ENCODE measurements at regions not wholly inside any gene's neighbourhood (a gene's known extent, or its start where the extent isn't known, plus 50 kb on each side); places are given as distances from the start of the nearest gene placed in this dataset.

- Histone ChIP-seq H2BK12ac (ENCODE audit: insufficient read length, low read depth, low read length) (no peak overlapping the region), H3K27ac (ENCODE audit: insufficient read length, low read depth, low read length) (no peak overlapping the region), H3K9ac (ENCODE audit: extremely low read depth, insufficient read length, low read length) (no peak overlapping the region), H4K20me1 (ENCODE audit: control insufficient read depth, insufficient read depth, insufficient read length) (no peaks in the 10 kb centered on the region), H3K4me2 (ENCODE audit: insufficient read depth, insufficient read length, low read length) (no peak overlapping the region), H3K23ac (ENCODE audit: insufficient read length, low read depth, low read length) (no peak overlapping the region), H2BK120ac (ENCODE audit: low read depth, low read length, poor library complexity, severe bottlenecking) (no peak overlapping the region), H3K14ac (ENCODE audit: insufficient read depth, low read length) (no peak overlapping the region), H2BK15ac (ENCODE audit: low read depth, low read length) (no peak overlapping the region), H3K27me3 (ENCODE audit: insufficient read depth, low read length) (no peaks in the 10 kb centered on the region; the same call in 1 of the 2 replicates), H2AK5ac (ENCODE audit: insufficient read length, low read length) (no peak overlapping the region), H3K79me1 (ENCODE audit: insufficient read depth, low read depth, low read length, poor library complexity, severe bottlenecking) (no peaks in the 10 kb centered on the region), H3K18ac (ENCODE audit: insufficient read length, low read depth, low read length) (no peak overlapping the region), H3T11ph (ENCODE audit: low read length) (no peak overlapping the region), H2BK5ac (ENCODE audit: insufficient read length, low read length) (no peak overlapping the region), H3K23me2 (ENCODE audit: insufficient read length, low read depth, low read length, poor library complexity, severe bottlenecking) (no peaks in the 10 kb centered on the region), H3K56ac (ENCODE audit: insufficient read length, low read depth, low read length) (no peak overlapping the region), H4K91ac (ENCODE audit: insufficient read length, low read depth, low read length) (no peak overlapping the region), H2AFZ (ENCODE audit: low read length) (no peak overlapping the region), H3K4me1 (ENCODE audit: insufficient read depth, low read length) (no peaks in the 10 kb centered on the region), H3K79me2 (ENCODE audit: insufficient read depth, low read length) (no peaks in the 10 kb centered on the region), H4K5ac (ENCODE audit: insufficient read length, low read depth, low read length) (no peak overlapping the region), H3K9me3 (ENCODE audit: control insufficient read depth, low read depth, low read length) (no peaks in the 10 kb centered on the region), H3K4ac (ENCODE audit: low read depth, low read length) (no peak overlapping the region), H2BK20ac (ENCODE audit: low read depth, low read length, poor library complexity, severe bottlenecking) (no peak overlapping the region), H4K8ac (replicated peaks; ENCODE audit: insufficient read length, low read depth, low read length) (no peak overlapping the region)
- Mint-ChIP-seq H3K9me3 (peaks cover 2 to 3% of the 10 kb centered on the region in 2 experiments; a peak in 4 of 5 replicates), H3K36me3 (ENCODE audit: insufficient read depth in 1 of 3, low read depth in 3 of 3) (no peaks in the 10 kb centered on the region), H3K27me3 (ENCODE audit: low read depth) (peaks cover under 1% of the 10 kb centered on the region; the same call in 1 of the 2 replicates), H3K4me1 (peaks cover 3% of the 10 kb centered on the region in 2 experiments; a peak in 3 of 4 replicates), H3K4me3 (no peak overlapping the region), H3K27ac (no peak overlapping the region)
- TF ChIP-seq CTCF (conservative IDR thresholded peaks at IDR 0.05) = no peak
- WGBS (ENCODE audit: extremely low coverage, insufficient read length, low lambda C conversion rate) = no CpG with 5 or more reads among the region's 7 CpGs
- DNase-seq = no peak
These were observed 55.9 kb upstream of the ZNF236 start for GRCh38 chr18:76766429-76766828.
